Endometrium (tissue), 2 donors: ENCODE measurements at regions not wholly inside any gene's neighbourhood (a gene's known extent, or its start where the extent isn't known, plus 50 kb on each side); places are given as distances from the start of the nearest gene placed in this dataset.
"Not testable (repeated sequence)": the region's sequence is repeated elsewhere in the genome, so short reads cannot be mapped to it uniquely, and the experiment has no call there.

Source experiments
- FAIRE-seq: peaks from 2 replicates; lab custom pipeline; 2012; peaks lifted over from hg19 to GRCh38; lab: Jason Lieb, UNC
- donor health status: control.
- donor health status: control.

- FAIRE-seq = no peak
These were observed 395.0 kb downstream of the ZEB2 start for GRCh38 chr2:144124882-144125281.

DNA sequence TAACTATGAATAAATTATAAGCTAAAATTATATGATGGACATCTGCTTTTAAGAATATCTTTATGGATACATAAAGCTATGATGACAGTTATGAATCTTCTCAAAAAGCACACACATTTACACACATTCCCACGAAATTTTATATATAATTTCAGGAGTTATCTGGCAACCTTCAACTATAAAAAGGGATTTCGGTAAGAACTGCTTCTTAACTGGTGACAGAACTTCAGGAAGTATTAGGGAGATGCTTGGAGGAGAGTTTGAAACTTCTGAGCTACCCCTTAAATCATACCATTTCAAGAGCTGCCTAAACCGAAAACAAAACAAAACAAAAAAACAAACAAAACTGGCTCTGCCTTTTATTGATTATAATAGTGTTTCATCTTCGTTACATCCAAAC lies 399.4 kb downstream of the ZEB2 start:
- no peak for FAIRE-seq

DNA sequence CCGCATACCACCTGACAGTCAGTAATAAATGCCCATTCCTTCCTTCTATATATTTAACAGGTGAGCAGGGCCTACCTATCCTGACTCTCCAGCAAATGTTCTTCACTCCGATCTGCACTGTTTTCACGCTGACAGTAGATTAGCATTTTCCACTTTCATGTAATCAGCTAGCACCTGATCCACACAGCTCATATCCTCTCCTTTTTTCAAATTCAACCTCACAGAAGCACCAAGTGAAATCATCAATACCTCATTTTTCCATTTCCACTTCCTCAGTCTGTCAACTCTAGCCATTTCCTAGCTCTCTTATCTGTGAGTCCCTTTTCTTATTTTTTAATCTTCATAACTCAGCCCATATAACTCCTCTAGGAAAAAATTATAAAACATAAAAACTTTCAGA lies 402.8 kb downstream of the ZEB2 start:
- FAIRE-seq = no peak

GRCh38 chr2:144115739-144116291 lies 404.1 kb downstream of the ZEB2 start:
- no peak for FAIRE-seq

DNA sequence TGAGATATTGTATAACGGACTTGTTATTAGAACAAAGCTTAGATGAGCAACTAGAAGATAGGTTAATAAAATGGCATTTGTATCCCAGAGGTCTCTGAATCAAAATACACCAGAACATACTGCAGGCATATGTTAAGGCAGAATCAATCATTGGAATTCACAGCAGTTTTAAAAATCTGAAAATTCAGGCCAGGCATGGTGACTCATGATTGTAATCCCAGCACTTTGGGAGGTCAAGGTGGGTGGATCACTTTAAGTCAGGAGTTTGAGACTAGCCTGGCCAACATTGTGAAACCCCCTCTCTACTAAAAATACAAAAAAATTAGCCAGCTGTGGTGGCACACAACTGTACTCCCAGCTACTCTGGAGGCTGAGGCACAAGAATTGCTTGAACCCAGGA lies 405.2 kb downstream of the ZEB2 start:
- no peak for FAIRE-seq

- FAIRE-seq = no peak
These were observed 408.5 kb downstream of the ZEB2 start for GRCh38 chr2:144111437-144111836.

DNA sequence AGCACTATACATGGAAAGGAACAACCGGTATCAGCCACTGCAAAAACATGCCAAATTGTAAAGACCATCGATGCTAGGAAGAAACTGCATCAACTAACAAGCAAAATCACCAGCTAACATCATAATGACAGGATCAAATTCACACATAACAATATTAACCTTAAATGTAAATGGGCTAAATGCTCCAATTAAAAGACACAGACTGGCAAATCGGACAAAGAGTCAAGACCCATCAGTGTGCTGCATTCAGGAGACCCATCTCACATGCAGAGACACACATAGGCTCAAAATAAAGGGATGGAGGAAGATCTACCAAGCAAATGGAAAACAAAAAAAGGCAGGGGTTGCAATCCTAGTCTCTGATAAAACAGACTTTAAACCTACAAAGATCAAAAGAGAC lies 413.8 kb downstream of the ZEB2 start:
- not testable (repeated sequence) for FAIRE-seq

GRCh38 chr2:144102386-144102785 lies 417.5 kb downstream of the ZEB2 start:
- peak; percentile 60 for FAIRE-seq

DNA sequence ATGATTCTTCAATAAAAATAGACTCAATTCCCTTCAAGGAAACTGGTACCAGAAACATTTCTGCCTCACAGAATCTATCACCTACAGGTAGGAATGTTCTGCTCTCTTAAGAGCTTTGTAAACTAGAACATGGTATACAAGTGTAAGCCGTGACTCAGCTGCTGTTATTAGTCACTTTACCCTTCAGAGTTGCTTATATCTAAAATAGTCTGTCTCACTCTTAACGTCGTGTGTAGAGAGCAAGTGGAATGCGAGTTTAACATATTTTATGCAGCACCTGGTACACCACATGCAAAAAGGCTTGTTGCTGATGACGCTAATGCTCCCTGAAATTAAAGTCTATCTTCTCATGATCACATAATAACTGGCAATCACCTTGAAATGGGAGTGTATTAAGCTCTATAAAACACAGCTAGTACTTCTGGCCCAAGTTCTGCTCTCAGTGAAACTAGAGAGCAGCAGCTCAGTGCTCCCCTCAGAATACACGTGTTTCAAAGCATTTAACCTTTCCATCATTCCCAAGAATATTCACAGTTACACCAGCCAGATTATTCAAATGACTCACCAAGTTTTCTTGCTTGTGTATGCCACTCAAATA lies 420.0 kb downstream of the ZEB2 start:
- FAIRE-seq = no peak

- no peak for FAIRE-seq
These were observed 420.6 kb downstream of the ZEB2 start for GRCh38 chr2:144099340-144099739.

GRCh38 chr2:144097440-144098225 lies 422.3 kb downstream of the ZEB2 start:
- no peak for FAIRE-seq

GRCh38 chr2:144096531-144096930 lies 423.4 kb downstream of the ZEB2 start:
- no peak for FAIRE-seq

- no peak for FAIRE-seq
These were observed 425.3 kb downstream of the ZEB2 start for GRCh38 chr2:144094408-144095151.

DNA sequence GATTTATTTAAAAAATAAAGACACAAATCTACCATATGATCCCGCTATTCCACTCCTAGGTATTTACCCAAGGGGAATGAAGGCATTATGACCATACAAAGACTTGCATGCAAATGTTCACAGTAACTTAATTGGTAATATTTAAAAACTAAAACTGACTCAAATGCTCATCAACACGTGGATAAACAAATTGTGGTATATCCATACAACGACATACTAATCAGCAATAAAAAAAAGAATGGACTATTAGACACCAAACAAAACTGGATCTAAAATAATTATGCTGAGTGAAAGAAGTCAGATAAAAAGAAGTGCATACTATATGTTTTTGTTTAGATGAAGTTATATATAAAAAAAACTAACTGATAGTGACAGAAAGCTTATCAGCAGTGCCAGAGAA lies 428.3 kb downstream of the ZEB2 start:
- no peak for FAIRE-seq

GRCh38 chr2:144088863-144089262 lies 431.1 kb downstream of the ZEB2 start:
- no peak for FAIRE-seq

DNA sequence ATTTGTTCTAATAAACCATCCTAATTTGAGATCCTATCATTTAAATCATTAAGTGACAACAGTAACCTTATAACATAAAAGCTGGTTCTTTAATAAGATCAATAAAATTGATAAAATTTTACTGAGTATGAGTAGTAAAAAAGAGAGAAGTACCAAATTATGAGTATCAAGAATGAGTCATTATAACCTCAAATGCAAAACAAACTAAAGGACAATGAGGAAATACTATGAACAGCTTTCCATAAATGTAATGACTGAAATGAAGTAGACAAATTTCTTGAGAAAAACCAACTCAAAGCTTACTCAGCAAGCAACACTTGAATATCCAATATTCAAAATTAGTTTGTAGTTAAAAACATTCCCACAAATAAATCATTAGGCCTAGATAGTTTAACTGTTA lies 433.0 kb downstream of the ZEB2 start:
- FAIRE-seq = no peak

- FAIRE-seq = peak; percentile 70
These were observed 434.9 kb downstream of the ZEB2 start for GRCh38 chr2:144085016-144085415.

DNA sequence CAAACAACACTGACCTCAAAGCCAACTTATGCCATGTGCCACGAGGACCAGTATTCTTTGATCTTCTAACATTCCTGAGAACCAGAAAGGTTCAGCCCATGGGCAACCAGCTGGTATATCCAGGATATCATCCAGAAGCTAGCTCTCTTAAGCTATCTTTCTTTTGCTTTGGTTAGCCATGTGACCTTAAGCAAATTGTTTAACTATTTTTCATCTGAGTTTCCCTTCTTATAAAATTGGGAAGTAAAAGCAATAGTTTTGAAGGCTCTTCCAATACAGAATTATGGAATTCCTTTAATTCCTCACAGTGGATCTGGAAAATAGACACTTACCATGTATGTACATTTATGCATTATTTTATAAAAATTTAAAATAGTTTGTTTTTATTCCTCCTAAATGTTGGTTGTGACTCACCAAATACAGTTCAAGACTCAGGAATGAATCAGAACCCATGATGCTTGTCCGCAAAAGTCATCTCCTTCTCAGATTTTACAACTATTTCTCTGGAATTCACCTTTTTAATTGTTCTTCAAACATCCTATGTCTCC lies 435.7 kb downstream of the ZEB2 start:
- FAIRE-seq = peak; percentile 64

DNA sequence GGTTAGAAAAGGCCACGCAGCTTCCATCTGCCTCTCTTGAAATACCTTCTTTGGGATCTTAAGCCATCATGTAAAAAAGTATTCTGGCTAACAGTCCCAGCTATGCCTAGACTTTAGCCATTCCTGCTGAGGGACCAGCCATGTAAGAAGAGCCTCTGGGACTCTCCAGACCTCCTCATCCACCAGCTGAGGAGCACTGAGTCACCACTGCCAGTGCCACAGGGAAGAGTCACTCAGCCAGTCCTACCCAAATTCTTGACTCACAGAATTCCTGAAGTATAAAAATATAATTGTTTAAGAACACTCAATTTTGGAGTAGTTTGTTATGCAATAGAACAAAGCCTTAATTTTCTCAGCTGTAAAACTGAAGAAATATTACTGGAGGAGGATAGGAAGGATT lies 436.7 kb downstream of the ZEB2 start:
- no peak for FAIRE-seq

- FAIRE-seq = no peak
These were observed 437.1 kb downstream of the ZEB2 start for GRCh38 chr2:144082777-144083176.

- FAIRE-seq = no peak
These were observed 437.6 kb downstream of the ZEB2 start for GRCh38 chr2:144082327-144082726.

DNA sequence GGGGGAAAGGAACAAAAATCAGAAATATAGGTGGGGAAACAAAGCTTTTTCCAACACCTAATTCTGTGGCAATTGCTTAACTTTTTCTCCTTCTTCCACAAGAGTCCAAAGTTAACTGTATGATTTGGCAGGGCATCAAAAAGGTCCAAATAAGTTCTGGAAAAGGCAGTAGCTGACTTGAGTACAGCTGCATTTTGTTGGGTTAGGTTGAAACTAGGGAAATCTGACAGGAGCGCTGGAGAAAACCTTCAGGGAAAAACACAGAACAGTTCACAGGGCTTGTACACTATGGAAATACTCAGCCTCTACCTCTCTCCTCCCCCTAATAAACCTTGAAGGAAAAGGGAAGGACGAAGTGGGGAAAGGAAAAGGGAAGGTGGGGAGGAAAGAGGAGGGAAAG lies 438.6 kb downstream of the ZEB2 start:
- FAIRE-seq = no peak

GRCh38 chr2:144079803-144080202 lies 440.1 kb downstream of the ZEB2 start:
- no peak for FAIRE-seq
